ENCODE measurements at regions not wholly inside any gene's neighbourhood (a gene's known extent, or its start where the extent isn't known, plus 50 kb on each side); places are given as distances from the start of the nearest gene placed in this dataset.
"Not testable (repeated sequence)": the region's sequence is repeated elsewhere in the genome, so short reads cannot be mapped to it uniquely, and the experiment has no call there.

- Histone ChIP-seq H3K4me3 (ENCODE audit: low read depth, low read length) (no peak overlapping the region), H3K9me3 (ENCODE audit: control insufficient read depth, insufficient read depth, low read length) (peaks cover 5% of the 10 kb centered on the region; the same call in 1 of the 2 replicates), H3K4me1 (ENCODE audit: control insufficient read depth, insufficient read depth, low read length) (no peaks in the 10 kb centered on the region), H3K9ac (ENCODE audit: low read depth, low read length) (no peak overlapping the region), H3K27ac (ENCODE audit: low read depth, low read length) (no peak overlapping the region), H3K27me3 (ENCODE audit: control insufficient read depth, insufficient read depth, low read length) (no peaks in the 10 kb centered on the region), H3K36me3 (ENCODE audit: control insufficient read depth, insufficient read depth, low read length) (no peaks in the 10 kb centered on the region)
Observed at GRCh38 chr1:90351019-90351418, 356.1 kb downstream of the ZNF326 start.

DNA sequence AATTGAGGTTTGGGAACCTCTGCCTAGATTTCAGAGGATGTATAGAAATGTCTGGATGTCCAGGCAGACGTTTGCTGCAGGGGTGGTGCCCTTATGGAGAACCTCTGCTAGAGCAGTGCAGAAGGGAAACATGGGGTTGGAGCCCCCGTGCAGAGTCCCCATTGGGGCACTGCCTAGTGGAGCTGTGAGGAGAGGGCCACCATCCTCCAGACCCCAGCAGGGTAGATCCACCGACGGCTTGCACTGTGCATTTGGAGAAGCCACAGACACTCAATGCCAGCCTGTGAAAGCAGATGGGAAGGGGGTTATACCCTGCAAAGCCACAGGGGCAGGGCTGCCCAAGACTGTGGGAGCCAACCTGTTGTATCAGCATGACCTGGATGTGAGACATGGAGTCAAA lies 354.6 kb downstream of the ZNF326 start:
- Histone ChIP-seq H3K9ac (ENCODE audit: low read depth, low read length) (no peak overlapping the region), H3K36me3 (ENCODE audit: control insufficient read depth, insufficient read depth, low read length) (no peaks in the 10 kb centered on the region)

DNA sequence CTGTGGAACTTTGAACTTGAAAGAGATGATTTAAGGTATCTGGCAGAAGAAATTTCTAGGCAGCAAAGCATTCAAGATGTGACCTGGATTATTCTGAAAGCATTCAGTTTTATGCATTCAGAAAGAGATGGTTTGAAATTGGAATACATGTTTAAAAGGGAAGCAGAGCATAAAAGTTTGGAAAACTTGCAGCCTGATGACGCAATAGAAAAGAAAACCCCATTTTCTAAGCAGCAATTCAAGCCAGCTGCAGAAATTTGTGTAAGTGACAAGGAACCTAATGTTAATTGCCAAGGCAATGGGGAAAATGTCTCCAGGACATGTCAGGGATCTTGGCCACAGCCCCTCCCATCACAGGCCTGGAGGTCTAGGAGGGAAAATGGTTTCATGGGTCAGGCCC lies 354.0 kb downstream of the ZNF326 start:
- Histone ChIP-seq H3K9me3 (ENCODE audit: control insufficient read depth, insufficient read depth, low read length) (peaks cover 5% of the 10 kb centered on the region; the same call in 1 of the 2 replicates), H3K4me3 (ENCODE audit: low read depth, low read length) (no peak overlapping the region), H3K27ac (ENCODE audit: low read depth, low read length) (no peak overlapping the region), H3K4me1 (ENCODE audit: control insufficient read depth, insufficient read depth, low read length) (no peaks in the 10 kb centered on the region), H3K9ac (ENCODE audit: low read depth, low read length) (no peak overlapping the region), H3K36me3 (ENCODE audit: control insufficient read depth, insufficient read depth, low read length) (no peaks in the 10 kb centered on the region), H3K27me3 (ENCODE audit: control insufficient read depth, insufficient read depth, low read length) (no peaks in the 10 kb centered on the region)

More for the DNA sequence above, 354.6 kb downstream of the ZNF326 start:
- Histone ChIP-seq H3K27me3 (ENCODE audit: control insufficient read depth, insufficient read depth, low read length) (no peaks in the 10 kb centered on the region), H3K4me3 (ENCODE audit: low read depth, low read length) (no peak overlapping the region), H3K4me1 (ENCODE audit: control insufficient read depth, insufficient read depth, low read length) (no peaks in the 10 kb centered on the region), H3K27ac (ENCODE audit: low read depth, low read length) (no peak overlapping the region), H3K9me3 (ENCODE audit: control insufficient read depth, insufficient read depth, low read length) (peaks cover 5% of the 10 kb centered on the region; the same call in 1 of the 2 replicates)

DNA sequence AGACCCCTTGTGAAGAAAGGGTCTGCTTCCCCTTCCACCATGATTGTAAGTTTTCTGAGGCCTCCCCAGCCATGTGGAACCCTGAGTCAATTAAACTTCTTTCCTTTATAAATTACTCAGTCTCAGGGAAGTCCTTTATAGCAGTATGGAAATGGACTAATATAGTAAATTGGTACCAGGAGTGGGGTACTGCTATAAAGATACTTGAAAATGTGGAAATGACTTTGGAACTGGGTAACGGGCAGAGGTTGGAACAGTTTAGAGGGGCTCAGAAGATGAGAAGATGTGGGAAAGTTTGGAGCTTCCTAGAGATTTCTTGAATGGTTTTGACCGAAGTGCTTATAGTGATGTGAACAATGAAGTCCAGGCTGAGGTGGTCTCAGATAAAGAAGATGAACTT lies 353.5 kb downstream of the ZNF326 start:
- not testable (repeated sequence) for H3K27me3 ChIP-seq (ENCODE audit: control insufficient read depth, insufficient read depth, low read length); H3K9ac ChIP-seq (ENCODE audit: low read depth, low read length); H3K27ac ChIP-seq (ENCODE audit: low read depth, low read length); H3K9me3 ChIP-seq (ENCODE audit: control insufficient read depth, insufficient read depth, low read length); H3K4me1 ChIP-seq (ENCODE audit: control insufficient read depth, insufficient read depth, low read length); H3K4me3 ChIP-seq (ENCODE audit: low read depth, low read length); H3K36me3 ChIP-seq (ENCODE audit: control insufficient read depth, insufficient read depth, low read length)

- H3K9ac ChIP-seq (ENCODE audit: low read depth, low read length) = no peak overlapping the region
- no peaks in the 10 kb centered on the region for H3K27me3 ChIP-seq (ENCODE audit: control insufficient read depth, insufficient read depth, low read length)
- H3K4me1 ChIP-seq (ENCODE audit: control insufficient read depth, insufficient read depth, low read length) = no peaks in the 10 kb centered on the region
- H3K27ac ChIP-seq (ENCODE audit: low read depth, low read length) = no peak overlapping the region
- H3K4me3 ChIP-seq (ENCODE audit: low read depth, low read length) = no peak overlapping the region
- peaks cover 5% of the 10 kb centered on the region; the same call in 1 of the 2 replicates for H3K9me3 ChIP-seq (ENCODE audit: control insufficient read depth, insufficient read depth, low read length)
- H3K36me3 ChIP-seq (ENCODE audit: control insufficient read depth, insufficient read depth, low read length) = no peaks in the 10 kb centered on the region
Observed at GRCh38 chr1:90347366-90347765, 352.5 kb downstream of the ZNF326 start.

- peaks cover 5% of the 10 kb centered on the region; the same call in 1 of the 2 replicates for H3K9me3 ChIP-seq (ENCODE audit: control insufficient read depth, insufficient read depth, low read length)
- H3K27me3 ChIP-seq (ENCODE audit: control insufficient read depth, insufficient read depth, low read length) = no peaks in the 10 kb centered on the region
- H3K27ac ChIP-seq (ENCODE audit: low read depth, low read length) = no peak overlapping the region
- H3K4me1 ChIP-seq (ENCODE audit: control insufficient read depth, insufficient read depth, low read length) = no peaks in the 10 kb centered on the region
- H3K4me3 ChIP-seq (ENCODE audit: low read depth, low read length) = no peak overlapping the region
- no peaks in the 10 kb centered on the region for H3K36me3 ChIP-seq (ENCODE audit: control insufficient read depth, insufficient read depth, low read length)
- no peak overlapping the region for H3K9ac ChIP-seq (ENCODE audit: low read depth, low read length)
Observed at GRCh38 chr1:90346757-90347156, 351.8 kb downstream of the ZNF326 start.

DNA sequence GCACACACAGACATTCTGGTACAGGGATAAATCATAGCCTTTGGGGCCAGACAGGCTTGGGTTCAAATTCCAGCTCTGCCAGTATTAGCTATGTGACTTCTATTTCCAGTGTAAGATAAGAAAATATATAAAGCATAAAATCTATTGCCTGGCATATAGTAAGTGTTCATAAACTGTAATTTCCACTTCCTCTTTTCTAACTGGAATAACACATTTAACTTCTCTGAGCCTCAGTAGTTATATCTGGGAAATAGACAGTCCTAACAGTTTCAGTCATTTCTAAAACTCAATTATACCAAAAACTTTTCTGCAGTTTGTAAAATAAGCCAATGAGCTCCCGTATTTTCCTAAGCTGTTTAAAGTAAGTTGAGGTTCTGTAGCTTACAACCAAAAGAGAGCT lies 351.4 kb downstream of the ZNF326 start:
- Histone ChIP-seq H3K36me3 (ENCODE audit: control insufficient read depth, insufficient read depth, low read length) (no peaks in the 10 kb centered on the region), H3K4me3 (ENCODE audit: low read depth, low read length) (no peak overlapping the region), H3K27ac (ENCODE audit: low read depth, low read length) (no peak overlapping the region), H3K4me1 (ENCODE audit: control insufficient read depth, insufficient read depth, low read length) (no peaks in the 10 kb centered on the region), H3K9ac (ENCODE audit: low read depth, low read length) (no peak overlapping the region), H3K9me3 (ENCODE audit: control insufficient read depth, insufficient read depth, low read length) (peaks cover 5% of the 10 kb centered on the region; the same call in 1 of the 2 replicates), H3K27me3 (ENCODE audit: control insufficient read depth, insufficient read depth, low read length) (no peaks in the 10 kb centered on the region)

DNA sequence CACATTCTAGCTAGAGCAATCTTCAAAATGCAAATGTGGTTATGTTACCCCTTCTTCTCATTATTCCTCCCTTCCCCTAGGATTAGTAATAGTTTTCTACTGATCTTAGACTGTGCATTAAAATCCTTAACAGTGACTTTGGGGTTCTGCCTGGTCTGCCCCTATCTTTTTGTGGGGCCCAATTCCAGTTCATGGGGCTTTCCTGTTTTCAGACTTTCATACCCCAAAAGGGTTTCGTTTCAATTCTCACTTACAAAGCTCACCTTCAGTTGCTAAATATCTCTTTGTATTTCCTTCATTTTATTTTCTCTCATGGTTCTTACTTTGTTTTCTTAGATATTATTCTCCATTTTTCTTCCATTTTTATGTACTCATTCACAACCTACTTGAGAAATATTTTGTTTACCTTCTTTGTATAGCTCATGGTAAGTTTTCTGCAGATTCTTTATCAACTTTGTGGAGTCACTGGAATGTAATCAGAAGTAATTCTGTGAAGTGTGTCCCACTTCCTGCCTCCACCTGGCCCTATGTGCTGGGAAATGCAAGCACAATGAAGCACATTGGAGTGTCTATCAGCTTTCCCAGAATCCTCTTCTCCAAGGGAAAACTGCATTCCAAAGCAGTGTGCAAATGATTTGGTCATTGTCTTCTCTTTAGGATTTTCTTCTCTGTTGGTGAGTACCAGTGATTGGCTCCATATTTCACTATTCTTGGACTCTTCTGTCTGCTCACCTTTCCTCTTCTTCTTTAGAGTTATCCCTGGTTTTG lies 350.2 kb downstream of the ZNF326 start:
- H3K4me1 ChIP-seq (ENCODE audit: control insufficient read depth, insufficient read depth, low read length) = no peaks in the 10 kb centered on the region
- H3K9me3 ChIP-seq (ENCODE audit: control insufficient read depth, insufficient read depth, low read length) = peaks cover 5% of the 10 kb centered on the region; the same call in 1 of the 2 replicates
- H3K9ac ChIP-seq (ENCODE audit: low read depth, low read length) = no peak overlapping the region
- no peak overlapping the region for H3K27ac ChIP-seq (ENCODE audit: low read depth, low read length)
- no peak overlapping the region for H3K4me3 ChIP-seq (ENCODE audit: low read depth, low read length)
- H3K36me3 ChIP-seq (ENCODE audit: control insufficient read depth, insufficient read depth, low read length) = no peaks in the 10 kb centered on the region
- H3K27me3 ChIP-seq (ENCODE audit: control insufficient read depth, insufficient read depth, low read length) = no peaks in the 10 kb centered on the region

GRCh38 chr1:90341516-90341915 lies 346.6 kb downstream of the ZNF326 start:
- H3K9me3 ChIP-seq (ENCODE audit: control insufficient read depth, insufficient read depth, low read length) = no peaks in the 10 kb centered on the region
- no peaks in the 10 kb centered on the region for H3K4me1 ChIP-seq (ENCODE audit: control insufficient read depth, insufficient read depth, low read length)
- no peak overlapping the region for H3K9ac ChIP-seq (ENCODE audit: low read depth, low read length)
- no peak overlapping the region for H3K4me3 ChIP-seq (ENCODE audit: low read depth, low read length)
- no peak overlapping the region for H3K27ac ChIP-seq (ENCODE audit: low read depth, low read length)
- H3K27me3 ChIP-seq (ENCODE audit: control insufficient read depth, insufficient read depth, low read length) = no peaks in the 10 kb centered on the region
- no peaks in the 10 kb centered on the region for H3K36me3 ChIP-seq (ENCODE audit: control insufficient read depth, insufficient read depth, low read length)

DNA sequence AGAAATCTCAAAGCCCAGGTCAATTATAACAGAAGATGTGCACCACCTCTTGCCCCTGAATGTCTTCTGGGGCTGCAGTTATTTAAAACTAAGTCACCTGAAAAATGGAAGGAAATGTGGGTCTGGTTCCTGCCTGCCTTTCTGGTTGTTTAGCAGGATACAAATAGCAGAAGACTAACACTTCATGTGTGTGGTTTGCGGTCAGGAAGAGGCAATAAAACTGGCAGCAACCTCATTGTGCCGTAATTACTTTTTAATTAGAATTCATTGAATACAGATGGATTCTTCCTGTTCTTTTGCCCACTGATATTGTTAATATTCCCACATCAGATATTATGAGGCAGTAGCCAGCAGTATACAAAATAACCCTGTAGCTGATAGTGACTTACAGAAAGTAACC lies 345.7 kb downstream of the ZNF326 start:
- H3K4me3 ChIP-seq (ENCODE audit: low read depth, low read length) = no peak overlapping the region
- H3K36me3 ChIP-seq (ENCODE audit: control insufficient read depth, insufficient read depth, low read length) = no peaks in the 10 kb centered on the region
- no peaks in the 10 kb centered on the region for H3K27me3 ChIP-seq (ENCODE audit: control insufficient read depth, insufficient read depth, low read length)
- no peak overlapping the region for H3K9ac ChIP-seq (ENCODE audit: low read depth, low read length)
- no peaks in the 10 kb centered on the region for H3K4me1 ChIP-seq (ENCODE audit: control insufficient read depth, insufficient read depth, low read length)
- no peaks in the 10 kb centered on the region for H3K9me3 ChIP-seq (ENCODE audit: control insufficient read depth, insufficient read depth, low read length)
- H3K27ac ChIP-seq (ENCODE audit: low read depth, low read length) = no peak overlapping the region

- Histone ChIP-seq H3K9ac (ENCODE audit: low read depth, low read length) (no peak overlapping the region), H3K4me1 (ENCODE audit: control insufficient read depth, insufficient read depth, low read length) (no peaks in the 10 kb centered on the region), H3K9me3 (ENCODE audit: control insufficient read depth, insufficient read depth, low read length) (no peaks in the 10 kb centered on the region), H3K36me3 (ENCODE audit: control insufficient read depth, insufficient read depth, low read length) (no peaks in the 10 kb centered on the region), H3K27ac (ENCODE audit: low read depth, low read length) (no peak overlapping the region), H3K4me3 (ENCODE audit: low read depth, low read length) (no peak overlapping the region), H3K27me3 (ENCODE audit: control insufficient read depth, insufficient read depth, low read length) (no peaks in the 10 kb centered on the region)
Observed at GRCh38 chr1:90339811-90340210, 344.9 kb downstream of the ZNF326 start.
